GM12891 (cell line): ENCODE measurements at regions not wholly inside any gene's neighbourhood (a gene's known extent, or its start where the extent isn't known, plus 50 kb on each side); places are given as distances from the start of the nearest gene placed in this dataset.

Experiments
- POLR2A ChIP-seq: IDR thresholded peaks from 2 replicates; pipeline ENCODE4 v1.6.1; 2011; ENCODE audit warnings: low read depth, low read length, control low read depth
- POLR2AphosphoS5 ChIP-seq: IDR thresholded peaks from 2 replicates; pipeline ENCODE4 v1.6.1; 2011; ENCODE audit warnings: low read depth, low read length, control low read depth

DNA sequence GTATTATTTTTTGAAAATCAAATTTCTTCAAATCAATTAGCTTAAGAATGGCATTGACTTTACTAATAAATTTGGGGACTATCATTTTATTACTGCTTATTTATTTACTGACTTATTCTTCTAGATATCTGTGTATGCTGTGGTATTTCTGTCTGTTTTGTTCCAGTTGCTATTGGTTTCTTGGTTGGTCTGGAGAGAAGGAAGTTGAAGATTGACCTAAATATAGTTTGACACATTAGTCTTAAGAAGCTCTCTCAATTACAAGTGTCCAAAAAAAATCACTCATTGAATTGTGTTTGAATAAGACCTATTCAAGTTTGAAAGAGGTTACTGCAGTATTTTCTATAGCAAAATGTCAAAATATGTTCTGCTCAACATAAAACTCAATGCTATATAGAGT is 153.3 kb upstream of the KYNU start:
- TF ChIP-seq POLR2A = no peak
- TF ChIP-seq POLR2AphosphoS5 = no peak
